ENCODE measurements at regions not wholly inside any gene's neighbourhood (a gene's known extent, or its start where the extent isn't known, plus 50 kb on each side); places are given as distances from the start of the nearest gene placed in this dataset.

- Histone ChIP-seq H3K9me3 (peaks cover 0 to 7% (median 3%) of the 10 kb centered on the region in 4 donors), H3K36me3 (no peaks in the 10 kb centered on the region), H3K27ac (replicated peaks in 1 of 4) (no peak overlapping the region), H3K4me3 (no peak overlapping the region), H3K27me3 (no peaks in the 10 kb centered on the region), H3K4me1 (peaks cover 3 to 20% (median 11%) of the 10 kb centered on the region in 4 donors)
- DNase-seq (ENCODE audit: extremely low spot score) = no peak
- intact Hi-C loops (cut with DNase I) = no loop called here
- TF ChIP-seq EP300 (IDR thresholded peaks at IDR 0.05) (no peak), POLR2A (IDR thresholded peaks at IDR 0.05; ENCODE audit: low read depth) (no peak), CTCF (IDR thresholded peaks at IDR 0.05) (no peak), POLR2AphosphoS5 (IDR thresholded peaks at IDR 0.05) (no peak)
- WGBS = 91% methylated on average over 2 of the region's 2 CpGs
Observed at GRCh38 chr12:67818459-67818903, 169.9 kb downstream of the DYRK2 start.

- Histone ChIP-seq H3K9me3 (peaks cover 0 to 7% (median 3%) of the 10 kb centered on the region in 4 donors), H3K27ac (replicated peaks in 1 of 4) (peak overlapping the region; percentile 53 to 63 (median 60)), H3K4me1 (peaks cover 3 to 20% (median 11%) of the 10 kb centered on the region in 4 donors), H3K36me3 (no peaks in the 10 kb centered on the region), H3K4me3 (no peak overlapping the region), H3K27me3 (no peaks in the 10 kb centered on the region)
- TF ChIP-seq POLR2AphosphoS5 (IDR thresholded peaks at IDR 0.05) (no peak), POLR2A (IDR thresholded peaks at IDR 0.05; ENCODE audit: low read depth) (no peak), CTCF (IDR thresholded peaks at IDR 0.05) (no peak), EP300 (IDR thresholded peaks at IDR 0.05) (no peak)
- no peak for DNase-seq (ENCODE audit: extremely low spot score)
- intact Hi-C loops (cut with DNase I) = loop anchor here (10.0 kb wide), 1 partner anchor 165 kb away; no protein-coding TSS in a partner anchor
- 44% methylated on average over 2 of the region's 2 CpGs for WGBS
Observed at GRCh38 chr12:67819902-67820301, 169.3 kb upstream of the IFNG-AS1 start.

GRCh38 chr12:67820694-67821093 lies 168.6 kb upstream of the IFNG-AS1 start:
- Histone ChIP-seq H3K36me3 (no peaks in the 10 kb centered on the region), H3K4me3 (no peak overlapping the region), H3K9me3 (peaks cover 0 to 4% (median under 1%) of the 10 kb centered on the region in 4 donors), H3K27me3 (no peaks in the 10 kb centered on the region), H3K4me1 (peaks cover 3 to 23% (median 14%) of the 10 kb centered on the region in 4 donors), H3K27ac (replicated peaks in 1 of 4) (peak overlapping the region; percentile 53 to 63 (median 60))
- TF ChIP-seq POLR2AphosphoS5 (IDR thresholded peaks at IDR 0.05) (no peak), POLR2A (IDR thresholded peaks at IDR 0.05; ENCODE audit: low read depth) (no peak)
- no peak for DNase-seq (ENCODE audit: extremely low spot score)
- intact Hi-C loops (cut with DNase I) = loop anchor here (10.0 kb wide), 1 partner anchor 166 kb away; no protein-coding TSS in a partner anchor
- WGBS = 66% methylated on average over 7 of the region's 7 CpGs

- intact Hi-C loops (cut with DNase I) = loop anchor here (10.0 kb wide), 1 partner anchor 168 kb away; no protein-coding TSS in a partner anchor
- no peaks in the 10 kb centered on the region for H3K9me3 ChIP-seq
- no peaks in the 10 kb centered on the region for H3K36me3 ChIP-seq
- DNase-seq (ENCODE audit: extremely low spot score) = no peak
- H3K27me3 ChIP-seq = no peaks in the 10 kb centered on the region
- WGBS = 94% methylated on average over 1 of the region's 1 CpG
- H3K27ac ChIP-seq (replicated peaks in 1 of 4) = no peak overlapping the region
- H3K4me1 ChIP-seq = peaks cover 6 to 43% (median 35%) of the 10 kb centered on the region in 4 donors
- TF ChIP-seq CTCF (IDR thresholded peaks at IDR 0.05) (no peak), POLR2AphosphoS5 (IDR thresholded peaks at IDR 0.05) (no peak), EP300 (IDR thresholded peaks at IDR 0.05) (no peak), POLR2A (IDR thresholded peaks at IDR 0.05; ENCODE audit: low read depth) (no peak)
- no peak overlapping the region for H3K4me3 ChIP-seq
Observed at GRCh38 chr12:67822826-67823225, 166.4 kb upstream of the IFNG-AS1 start.

GRCh38 chr12:67826148-67826547 lies 163.1 kb upstream of the IFNG-AS1 start:
- no peak for TF ChIP-seq EP300 (IDR thresholded peaks at IDR 0.05)
- TF ChIP-seq POLR2AphosphoS5 (IDR thresholded peaks at IDR 0.05) = peak; percentile 9 to 16
- Histone ChIP-seq H3K4me1 (peaks cover 12 to 36% (median 33%) of the 10 kb centered on the region in 4 donors), H3K9me3 (no peaks in the 10 kb centered on the region), H3K27me3 (no peaks in the 10 kb centered on the region), H3K27ac (replicated peaks in 1 of 4) (peak overlapping the region; percentile 82 to 87 (median 86)), H3K4me3 (no peak overlapping the region), H3K36me3 (no peaks in the 10 kb centered on the region)
- intact Hi-C loops (cut with DNase I) = loop anchor here (10.0 kb wide), 1 partner anchor 171 kb away; no protein-coding TSS in a partner anchor
- DNase-seq (ENCODE audit: extremely low spot score) = no peak
- WGBS = 49% methylated on average over 2 of the region's 2 CpGs

Data from esophagus muscularis mucosa (tissue), 4 donors.